ENCODE measurements at regions not wholly inside any gene's neighbourhood (a gene's known extent, or its start where the extent isn't known, plus 50 kb on each side); places are given as distances from the start of the nearest gene placed in this dataset.

DNA sequence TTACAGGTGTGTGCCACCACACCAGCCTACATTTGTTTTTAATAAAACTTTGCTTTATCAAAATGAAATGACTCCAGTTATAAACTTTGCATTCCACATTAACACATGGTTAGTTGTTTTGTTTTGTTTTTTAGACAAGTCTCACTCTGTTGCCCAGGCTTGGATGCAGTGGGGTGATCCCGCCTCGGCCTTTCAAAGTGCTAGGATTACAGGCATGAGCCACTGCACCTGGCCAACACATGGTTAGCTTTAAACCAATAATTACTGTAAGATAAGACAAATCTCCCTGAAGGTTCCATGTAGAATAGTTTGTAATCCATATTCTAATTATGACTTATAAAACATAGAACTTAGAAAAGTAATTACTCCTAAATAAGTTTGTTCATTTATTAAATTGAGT, 89.8 kb upstream of the MED13 start:
- peaks cover 0 to 3% (median 2%) of the 10 kb centered on the region in 3 donors for H3K27me3 ChIP-seq (ENCODE audit: insufficient read depth in 3 of 3, low read length in 2 of 3)
- intact Hi-C loops (cut with DNase I) = no loop called here
- DNase-seq (no peak), ATAC-seq (no peak)
- H3K4me3 ChIP-seq = no peak overlapping the region
- TF ChIP-seq, protein P1, sequence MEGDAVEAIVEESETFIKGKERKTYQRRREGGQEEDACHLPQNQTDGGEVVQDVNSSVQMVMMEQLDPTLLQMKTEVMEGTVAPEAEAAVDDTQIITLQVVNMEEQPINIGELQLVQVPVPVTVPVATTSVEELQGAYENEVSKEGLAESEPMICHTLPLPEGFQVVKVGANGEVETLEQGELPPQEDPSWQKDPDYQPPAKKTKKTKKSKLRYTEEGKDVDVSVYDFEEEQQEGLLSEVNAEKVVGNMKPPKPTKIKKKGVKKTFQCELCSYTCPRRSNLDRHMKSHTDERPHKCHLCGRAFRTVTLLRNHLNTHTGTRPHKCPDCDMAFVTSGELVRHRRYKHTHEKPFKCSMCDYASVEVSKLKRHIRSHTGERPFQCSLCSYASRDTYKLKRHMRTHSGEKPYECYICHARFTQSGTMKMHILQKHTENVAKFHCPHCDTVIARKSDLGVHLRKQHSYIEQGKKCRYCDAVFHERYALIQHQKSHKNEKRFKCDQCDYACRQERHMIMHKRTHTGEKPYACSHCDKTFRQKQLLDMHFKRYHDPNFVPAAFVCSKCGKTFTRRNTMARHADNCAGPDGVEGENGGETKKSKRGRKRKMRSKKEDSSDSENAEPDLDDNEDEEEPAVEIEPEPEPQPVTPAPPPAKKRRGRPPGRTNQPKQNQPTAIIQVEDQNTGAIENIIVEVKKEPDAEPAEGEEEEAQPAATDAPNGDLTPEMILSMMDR (IDR thresholded peaks at IDR 0.05) = no peak
- no peaks in the 10 kb centered on the region for H3K36me3 ChIP-seq (ENCODE audit: insufficient read depth in 1 of 2, low read depth in 1 of 2)
- 42 to 60% (median 46%) methylated on average over 2 of the region's 2 CpGs for WGBS, 3 donors
- no peaks in the 10 kb centered on the region for H3K4me1 ChIP-seq
- H3K27ac ChIP-seq = no peak overlapping the region
- H3K9me3 ChIP-seq = no peaks in the 10 kb centered on the region

DNA sequence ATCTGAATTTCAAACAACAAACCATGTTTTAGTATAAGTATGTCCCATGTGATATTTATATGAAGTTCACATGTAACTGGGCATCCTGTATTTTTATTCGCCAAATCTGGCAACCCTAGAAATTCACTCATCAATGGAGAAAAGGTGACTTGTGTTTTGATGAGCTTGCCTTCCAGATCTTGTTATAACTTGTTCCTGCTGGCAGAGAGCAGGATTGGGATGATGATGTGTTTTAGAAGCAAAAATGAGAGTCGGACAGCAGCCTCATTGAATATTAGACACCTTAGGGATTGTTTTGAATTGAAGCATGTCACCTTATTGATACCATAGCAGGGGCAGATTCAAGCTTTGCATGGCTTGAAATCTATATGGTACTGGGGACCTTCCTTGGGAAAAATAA, 85.4 kb upstream of the MED13 start:
- TF ChIP-seq, protein P1 (IDR thresholded peaks at IDR 0.05) = no peak
- Histone ChIP-seq H3K27me3 (ENCODE audit: insufficient read depth in 3 of 3, low read length in 2 of 3) (peaks cover 0 to under 1% (median 0%) of the 10 kb centered on the region in 3 donors), H3K4me1 (no peaks in the 10 kb centered on the region), H3K4me3 (no peak overlapping the region), H3K36me3 (ENCODE audit: insufficient read depth in 1 of 2, low read depth in 1 of 2) (no peaks in the 10 kb centered on the region), H3K9me3 (no peaks in the 10 kb centered on the region), H3K27ac (no peak overlapping the region)
- DNase-seq = no peak
- WGBS, 3 donors = 93 to 95% (median 94%) methylated on average over 2 of the region's 2 CpGs
- intact Hi-C loops (cut with DNase I) = no loop called here
- no peak for ATAC-seq

DNA sequence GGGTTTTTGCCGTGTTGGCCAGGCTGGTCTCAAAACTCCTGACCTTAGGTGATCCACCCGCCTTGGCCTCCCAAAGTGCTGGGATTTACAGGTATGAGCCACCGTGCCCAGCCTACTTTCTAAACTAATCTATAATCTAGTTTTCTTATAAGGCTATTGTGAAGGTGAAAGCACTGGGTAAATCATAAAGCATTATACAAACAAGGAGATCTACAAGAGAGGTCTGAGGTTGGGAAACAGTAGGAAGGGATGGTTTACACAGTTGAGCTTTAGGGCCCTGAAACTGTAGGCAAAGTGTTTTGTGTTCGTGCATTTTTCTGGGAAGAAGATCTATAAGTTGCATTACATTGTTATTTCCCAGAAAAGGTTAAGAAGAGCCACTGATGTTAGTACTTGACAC, 84.9 kb upstream of the MED13 start:
- Histone ChIP-seq H3K9me3 (no peaks in the 10 kb centered on the region), H3K4me1 (no peaks in the 10 kb centered on the region), H3K4me3 (no peak overlapping the region), H3K27me3 (ENCODE audit: insufficient read depth in 3 of 3, low read length in 2 of 3) (no peaks in the 10 kb centered on the region), H3K36me3 (ENCODE audit: insufficient read depth in 1 of 2, low read depth in 1 of 2) (no peaks in the 10 kb centered on the region), H3K27ac (no peak overlapping the region)
- no peak for DNase-seq
- WGBS, 3 donors = 82 to 87% (median 83%) methylated on average over 4 of the region's 4 CpGs
- TF ChIP-seq, protein P1 (IDR thresholded peaks at IDR 0.05) = no peak
- ATAC-seq = no peak
- intact Hi-C loops (cut with DNase I) = no loop called here

DNA sequence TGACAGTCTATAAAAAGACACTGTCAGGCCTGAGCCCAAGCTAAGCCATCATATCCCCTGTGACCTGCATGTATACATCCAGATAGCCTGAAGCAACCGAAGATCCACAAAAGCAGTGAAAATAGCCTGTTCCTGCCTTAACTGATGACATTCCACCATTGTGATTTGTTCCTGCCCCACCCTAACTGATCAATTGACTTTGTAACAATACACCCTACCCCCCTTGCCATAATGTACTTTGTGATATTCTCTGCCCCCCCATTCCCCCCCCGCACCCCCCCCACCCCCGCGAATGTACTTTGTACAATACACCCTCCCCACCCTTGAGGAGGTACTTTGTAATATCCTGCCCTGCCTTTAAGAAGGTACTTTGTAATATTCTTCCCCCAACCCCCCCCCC, 82.2 kb upstream of the MED13 start:
- no peak for ATAC-seq
- Histone ChIP-seq H3K27me3 (ENCODE audit: insufficient read depth in 3 of 3, low read length in 2 of 3) (no peaks in the 10 kb centered on the region), H3K27ac (no peak overlapping the region), H3K4me1 (no peaks in the 10 kb centered on the region), H3K36me3 (ENCODE audit: insufficient read depth in 1 of 2, low read depth in 1 of 2) (no peaks in the 10 kb centered on the region), H3K4me3 (no peak overlapping the region), H3K9me3 (no peaks in the 10 kb centered on the region)
- no peak for DNase-seq
- TF ChIP-seq, protein P1 (IDR thresholded peaks at IDR 0.05) = no peak
- WGBS, 3 donors = 61 to 66% (median 62%) methylated on average over 4 of the region's 4 CpGs
- intact Hi-C loops (cut with DNase I) = no loop called here

DNA sequence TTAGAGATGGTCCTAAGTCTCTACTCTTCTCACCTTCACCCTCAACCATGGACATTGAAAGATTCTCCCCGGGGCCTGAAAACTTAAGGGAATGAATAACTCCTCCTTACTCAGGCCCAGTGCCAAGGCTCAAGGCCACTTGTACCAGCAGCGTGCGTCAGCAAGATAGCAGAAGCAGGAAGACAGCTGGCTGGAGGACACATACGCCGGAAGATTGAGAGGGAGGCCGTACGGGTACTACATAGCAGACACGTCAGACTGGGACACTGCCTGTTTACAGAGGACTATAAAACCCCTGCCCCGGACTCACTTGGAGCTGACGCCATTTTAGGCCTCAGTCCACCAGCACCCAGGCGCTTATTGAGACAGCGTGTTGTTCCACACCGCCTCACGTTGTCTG, 75.8 kb upstream of the MED13 start:
- H3K4me1 ChIP-seq = no peaks in the 10 kb centered on the region
- WGBS, 3 donors = 58 to 80% (median 78%) methylated on average over 14 of the region's 14 CpGs
- TF ChIP-seq, protein P1 (IDR thresholded peaks at IDR 0.05) = no peak
- intact Hi-C loops (cut with DNase I) = no loop called here
- no peak for DNase-seq
- no peak overlapping the region for H3K27ac ChIP-seq
- H3K4me3 ChIP-seq = no peak overlapping the region
- no peaks in the 10 kb centered on the region for H3K9me3 ChIP-seq
- ATAC-seq = no peak
- peaks cover 0 to 43% (median 9%) of the 10 kb centered on the region in 3 donors for H3K27me3 ChIP-seq (ENCODE audit: insufficient read depth in 3 of 3, low read length in 2 of 3)
- no peaks in the 10 kb centered on the region for H3K36me3 ChIP-seq (ENCODE audit: insufficient read depth in 1 of 2, low read depth in 1 of 2)

Measured in psoas muscle (tissue), 7 donors.